IMR-90 (cell line): ENCODE measurements at regions not wholly inside any gene's neighbourhood (a gene's known extent, or its start where the extent isn't known, plus 50 kb on each side); places are given as distances from the start of the nearest gene placed in this dataset.

ENCODE experiments used
- ATAC-seq: fragments of 200-7000 bp; cut with Tn5 transposase; 2 replicates; pipeline ENCODE4 v1.9.1; 2020; ENCODE audit warnings: low read depth, mild to moderate bottlenecking, moderate library complexity
- BruUV-seq: library from RNA; stranded (reverse); fragments of 400-500 nt; replicated peaks from 2 replicates; lab custom pipeline; 2021; lab: Mats Ljungman, UMichigan
- CTCF ChIA-PET: fragments of 300-600 bp; formaldehyde crosslinking; extraction: SDS; loops from one replicate; lab custom pipeline; 2021; ENCODE audit warnings: antibody characterized with exemption; lab: Yijun Ruan, JAX
- POLR2A ChIA-PET: fragments of 300-600 bp; sonication (Branson Sonifier 250); formaldehyde crosslinking; loops from one replicate; lab custom pipeline; 2022; ENCODE audit warnings: antibody characterized with exemption; ENCODE audit not compliant: unreplicated experiment; lab: Charles Lee
- DNase-seq: peaks from one replicate; pipeline ENCODE4 v3.0.0; 2013
- H2AFZ ChIP-seq: replicated peaks from 2 replicates; pipeline ENCODE3; 2013; ENCODE audit warnings: low read length, mild to moderate bottlenecking; ENCODE audit not compliant: poor library complexity
- H2AK5ac ChIP-seq: 2 replicates; pipeline ENCODE4 v1.6.1; 2013; ENCODE audit warnings: low read depth, low read length, inconsistent platforms
- H2AK9ac ChIP-seq: replicated peaks from 2 replicates; pipeline ENCODE3; 2013; ENCODE audit warnings: mild to moderate bottlenecking, low read depth, low read length, moderate library complexity; ENCODE audit not compliant: poor library complexity
- H2BK120ac ChIP-seq: 2 replicates; pipeline ENCODE4 v1.6.1; 2013; ENCODE audit warnings: low read depth, low read length, inconsistent platforms
- H2BK15ac ChIP-seq: 3 replicates; pipeline ENCODE4 v1.6.1; 2013; ENCODE audit warnings: low read depth, low read length, inconsistent platforms
- H2BK20ac ChIP-seq: 2 replicates; pipeline ENCODE4 v1.6.1; 2013; ENCODE audit warnings: low read depth, mild to moderate bottlenecking, inconsistent platforms, low read length, moderate library complexity
- H2BK5ac ChIP-seq: 2 replicates; pipeline ENCODE4 v1.6.1; 2013; ENCODE audit warnings: mild to moderate bottlenecking, low read depth, low read length, inconsistent platforms; ENCODE audit not compliant: poor library complexity, severe bottlenecking
- H3K14ac ChIP-seq: replicated peaks from 2 replicates; pipeline ENCODE4 v1.6.1; 2013; ENCODE audit warnings: low read depth, low read length, inconsistent platforms
- H3K18ac ChIP-seq: 2 replicates; pipeline ENCODE4 v1.6.1; 2013; ENCODE audit warnings: low read depth, low read length, control low read depth
- H3K23ac ChIP-seq: 2 replicates; pipeline ENCODE4 v1.6.1; 2013; ENCODE audit warnings: low read depth, low read length, inconsistent platforms
- H3K27ac ChIP-seq: 2 replicates; pipeline ENCODE4 v1.5.1; 2013; ENCODE audit warnings: mild to moderate bottlenecking, control low read depth, low read length; ENCODE audit not compliant: insufficient read depth
- H3K27me3 ChIP-seq: 2 replicates; pipeline ENCODE4 v1.6.1; 2013; ENCODE audit warnings: low read length; ENCODE audit not compliant: control insufficient read depth, insufficient read depth
- H3K36me3 ChIP-seq: 2 replicates; pipeline ENCODE4 v1.6.1; 2013; ENCODE audit warnings: low read length, mixed read lengths; ENCODE audit not compliant: control insufficient read depth, insufficient read depth
- H3K4ac ChIP-seq: 2 replicates; pipeline ENCODE4 v1.6.1; 2013; ENCODE audit warnings: low read depth, low read length, inconsistent platforms
- H3K4me1 ChIP-seq: 2 replicates; pipeline ENCODE4 v1.6.1; 2013; ENCODE audit warnings: low read length, mixed read lengths; ENCODE audit not compliant: control insufficient read depth, insufficient read depth
- H3K4me2 ChIP-seq: 2 replicates; pipeline ENCODE4 v1.6.1; 2013; ENCODE audit warnings: low read depth, mild to moderate bottlenecking, control low read depth, low read length, moderate library complexity
- H3K4me3 ChIP-seq: 2 replicates; pipeline ENCODE4 v1.5.1; 2013; ENCODE audit warnings: low read depth, mild to moderate bottlenecking, control low read depth, low read length, moderate library complexity; ENCODE audit not compliant: insufficient read depth
- H3K56ac ChIP-seq: 2 replicates; pipeline ENCODE4 v1.6.1; 2013; ENCODE audit warnings: low read length, inconsistent platforms; ENCODE audit not compliant: insufficient read depth; ENCODE audit errors: extremely low read depth
- H3K79me1 ChIP-seq, 2 experiments: 2 replicates each; pipeline ENCODE4 v1.6.1; 2013; ENCODE audit warnings: low read length in 2 of 2, inconsistent platforms in 1 of 2, low read depth in 1 of 2
- H3K9ac ChIP-seq: 2 replicates; pipeline ENCODE4 v1.6.1; 2013; ENCODE audit warnings: low read depth, low read length, control low read depth
- H3K9me1 ChIP-seq: 2 replicates; pipeline ENCODE4 v1.6.1; 2013; ENCODE audit warnings: low read length, inconsistent platforms; ENCODE audit not compliant: insufficient read depth
- H3K9me3 ChIP-seq: 2 replicates; pipeline ENCODE4 v1.6.1; 2013; ENCODE audit warnings: low read length; ENCODE audit not compliant: control insufficient read depth, insufficient read depth
- H4K20me1 ChIP-seq: 2 replicates; pipeline ENCODE4 v1.6.1; 2013; ENCODE audit warnings: low read length, inconsistent platforms; ENCODE audit not compliant: insufficient read depth
- H4K5ac ChIP-seq: 2 replicates; pipeline ENCODE4 v1.6.1; 2013; ENCODE audit warnings: mild to moderate bottlenecking, low read depth, low read length, control low read depth
- H4K8ac ChIP-seq, 2 experiments: 2 replicates each; pipeline ENCODE4 v1.6.1; 2013; ENCODE audit warnings: low read depth in 2 of 2, low read length in 2 of 2, control low read depth in 1 of 2, inconsistent platforms in 1 of 2
- H4K91ac ChIP-seq: 2 replicates; pipeline ENCODE4 v1.6.1; 2013; ENCODE audit warnings: low read depth, low read length, inconsistent platforms; ENCODE audit not compliant: insufficient read depth
- CEBPB ChIP-seq: IDR thresholded peaks from 2 replicates; pipeline ENCODE4 v1.6.1; 2012; ENCODE audit warnings: low read depth, low read length, improper control_type of control experiment
- MXI1 ChIP-seq: IDR thresholded peaks from 2 replicates; pipeline ENCODE4 v1.6.1; 2012; ENCODE audit warnings: low read depth, mild to moderate bottlenecking, low read length, moderate library complexity, borderline replicate concordance
- RCOR1 ChIP-seq: IDR thresholded peaks from 2 replicates; pipeline ENCODE4 v1.6.1; 2012; ENCODE audit warnings: mild to moderate bottlenecking, low read length, improper control_type of control experiment; ENCODE audit not compliant: insufficient replicate concordance
- WGBS, 2 experiments: methylation state at CpG; one replicate each; pipeline versions ENCODE4 v1.1.5 to v1.1.7; 2013; ENCODE audit warnings: missing lambda C conversion rate in 2 of 2; ENCODE audit not compliant: insufficient read length in 1 of 2; ENCODE audit errors: extremely low coverage in 2 of 2; 5-methylcytosine and 5-hydroxymethylcytosine counted together
- dilution Hi-C: fragments of 300-500 bp; cut with HindIII; formaldehyde crosslinking; loops from one replicate; pipeline ENCODE4 v1.14.3; 2018; ENCODE audit warnings: low sequenced_read_pairs; ENCODE audit not compliant: unreplicated experiment
- in situ Hi-C: fragments of 300-500 bp; cut with MboI; formaldehyde crosslinking; loops from 3 replicates; pipeline ENCODE4 v1.14.3; 2019; ENCODE audit warnings: low sequenced_read_pairs, inconsistent platforms, mixed read lengths
- intact Hi-C: fragments of 100-400 bp; cut with micrococcal nuclease; formaldehyde crosslinking; loops from 2 replicates; pipeline ENCODE4 v1.10.0; 2022
- TF ChIP-seq, protein P1 (sequence below): fragments of 150-350 bp; IDR thresholded peaks from 2 replicates; pipeline ENCODE4 v1.6.1; 2016; ENCODE audit warnings: low read depth, mild to moderate bottlenecking, low read length, moderate library complexity, borderline replicate concordance

DNA sequence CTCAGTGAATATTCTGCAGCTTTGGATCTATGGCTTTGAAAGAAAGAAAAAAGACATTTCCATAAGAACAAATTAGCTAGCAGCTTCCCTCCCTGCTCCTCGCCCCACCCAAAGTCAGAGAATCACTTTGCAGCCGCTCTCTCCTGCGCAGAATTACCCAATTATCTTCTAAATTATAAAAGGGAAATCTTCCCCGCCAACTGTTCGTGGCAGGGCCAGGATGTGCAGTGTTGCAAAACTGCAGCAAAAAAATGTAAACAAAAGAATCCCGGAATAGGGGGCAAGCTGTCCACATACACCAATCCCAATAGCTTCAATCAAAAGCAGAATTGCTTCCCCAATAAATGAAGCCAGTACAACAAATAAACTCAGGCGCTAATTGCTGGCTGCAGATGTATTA, 510.6 kb downstream of the RBFOX1 start:
- Histone ChIP-seq H2AK9ac (no peak overlapping the region), H4K91ac (no peak overlapping the region), H2BK20ac (no peak overlapping the region), H3K9me3 (peaks cover 5% of the 10 kb centered on the region), H3K4me1 (no peaks in the 10 kb centered on the region), H3K14ac (no peak overlapping the region), H3K9ac (no peak overlapping the region), H3K27ac (no peak overlapping the region), H2AK5ac (no peak overlapping the region), H3K36me3 (no peaks in the 10 kb centered on the region), H3K56ac (no peak overlapping the region), H3K4me3 (no peak overlapping the region), H2AFZ (no peak overlapping the region), H3K4ac (no peak overlapping the region), H3K23ac (no peak overlapping the region), H4K20me1 (no peaks in the 10 kb centered on the region), H4K5ac (no peak overlapping the region), H2BK15ac (no peak overlapping the region), H3K79me1 (no peaks in the 10 kb centered on the region), H3K4me2 (no peak overlapping the region), H3K27me3 (no peaks in the 10 kb centered on the region), H4K8ac (no peak overlapping the region), H3K9me1 (no peaks in the 10 kb centered on the region), H2BK120ac (no peak overlapping the region), H3K18ac (no peak overlapping the region), H2BK5ac (no peak overlapping the region)
- dilution Hi-C loops, result no loop called here
- WGBS, 2 experiments, result 6% methylated on average over 3 of the region's 7 CpGs; no CpG with 5 or more reads in 1 of the 2 experiments
- no TSS peak for BruUV-seq
- ATAC-seq (no peak), DNase-seq (no peak)
- TF ChIP-seq, protein P1, sequence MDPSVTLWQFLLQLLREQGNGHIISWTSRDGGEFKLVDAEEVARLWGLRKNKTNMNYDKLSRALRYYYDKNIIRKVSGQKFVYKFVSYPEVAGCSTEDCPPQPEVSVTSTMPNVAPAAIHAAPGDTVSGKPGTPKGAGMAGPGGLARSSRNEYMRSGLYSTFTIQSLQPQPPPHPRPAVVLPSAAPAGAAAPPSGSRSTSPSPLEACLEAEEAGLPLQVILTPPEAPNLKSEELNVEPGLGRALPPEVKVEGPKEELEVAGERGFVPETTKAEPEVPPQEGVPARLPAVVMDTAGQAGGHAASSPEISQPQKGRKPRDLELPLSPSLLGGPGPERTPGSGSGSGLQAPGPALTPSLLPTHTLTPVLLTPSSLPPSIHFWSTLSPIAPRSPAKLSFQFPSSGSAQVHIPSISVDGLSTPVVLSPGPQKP, result no peak
- TF ChIP-seq RCOR1, result no peak
- no peak for TF ChIP-seq CEBPB
- no peak for TF ChIP-seq MXI1
- intact Hi-C loops, result no loop called here
- POLR2A ChIA-PET, result interaction anchor here (0.7 kb wide), 1 partner anchor 174 kb away, joined by 3 read pairs; no protein-coding TSS in a partner anchor
- in situ Hi-C loops, result no loop called here
- CTCF ChIA-PET, result no interaction called here
